SK-N-SH (cell line): ENCODE measurements at regions not wholly inside any gene's neighbourhood (a gene's known extent, or its start where the extent isn't known, plus 50 kb on each side); places are given as distances from the start of the nearest gene placed in this dataset.

ENCODE experiments used
- POLR2AphosphoS5 ChIP-seq: IDR thresholded peaks from 2 replicates; pipeline ENCODE4 v1.6.1; 2012; ENCODE audit warnings: low read depth, low read length
- YY1 ChIP-seq: IDR thresholded peaks from 2 replicates; pipeline ENCODE4 v1.4.0; 2012; ENCODE audit warnings: low read depth, mild to moderate bottlenecking
- TF ChIP-seq, protein P1 (sequence below): IDR thresholded peaks from 2 replicates; pipeline ENCODE4 v1.6.1; 2012; ENCODE audit warnings: mild to moderate bottlenecking, low read depth, low read length, moderate library complexity

DNA sequence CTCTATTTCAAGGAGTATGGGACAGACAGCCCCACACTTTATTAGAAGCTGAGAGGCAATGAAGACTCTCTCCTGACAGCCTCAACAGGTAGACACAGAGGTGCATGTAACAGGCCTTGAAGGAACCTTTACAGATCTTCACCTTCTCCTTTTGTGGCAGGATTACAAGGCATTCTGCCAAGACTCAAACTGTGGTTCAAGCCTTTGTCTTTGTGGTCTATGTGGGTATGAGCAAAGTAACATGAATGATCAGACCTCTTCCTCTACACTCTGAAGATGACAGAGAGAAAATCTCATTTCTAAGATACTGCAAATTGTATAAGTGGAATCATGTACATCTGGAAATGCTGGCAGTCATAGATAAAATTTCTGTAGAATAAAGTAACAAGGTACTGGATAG, 346.9 kb downstream of the CDH9 start:
- TF ChIP-seq YY1 (no peak), POLR2AphosphoS5 (no peak)
- TF ChIP-seq, protein P1, sequence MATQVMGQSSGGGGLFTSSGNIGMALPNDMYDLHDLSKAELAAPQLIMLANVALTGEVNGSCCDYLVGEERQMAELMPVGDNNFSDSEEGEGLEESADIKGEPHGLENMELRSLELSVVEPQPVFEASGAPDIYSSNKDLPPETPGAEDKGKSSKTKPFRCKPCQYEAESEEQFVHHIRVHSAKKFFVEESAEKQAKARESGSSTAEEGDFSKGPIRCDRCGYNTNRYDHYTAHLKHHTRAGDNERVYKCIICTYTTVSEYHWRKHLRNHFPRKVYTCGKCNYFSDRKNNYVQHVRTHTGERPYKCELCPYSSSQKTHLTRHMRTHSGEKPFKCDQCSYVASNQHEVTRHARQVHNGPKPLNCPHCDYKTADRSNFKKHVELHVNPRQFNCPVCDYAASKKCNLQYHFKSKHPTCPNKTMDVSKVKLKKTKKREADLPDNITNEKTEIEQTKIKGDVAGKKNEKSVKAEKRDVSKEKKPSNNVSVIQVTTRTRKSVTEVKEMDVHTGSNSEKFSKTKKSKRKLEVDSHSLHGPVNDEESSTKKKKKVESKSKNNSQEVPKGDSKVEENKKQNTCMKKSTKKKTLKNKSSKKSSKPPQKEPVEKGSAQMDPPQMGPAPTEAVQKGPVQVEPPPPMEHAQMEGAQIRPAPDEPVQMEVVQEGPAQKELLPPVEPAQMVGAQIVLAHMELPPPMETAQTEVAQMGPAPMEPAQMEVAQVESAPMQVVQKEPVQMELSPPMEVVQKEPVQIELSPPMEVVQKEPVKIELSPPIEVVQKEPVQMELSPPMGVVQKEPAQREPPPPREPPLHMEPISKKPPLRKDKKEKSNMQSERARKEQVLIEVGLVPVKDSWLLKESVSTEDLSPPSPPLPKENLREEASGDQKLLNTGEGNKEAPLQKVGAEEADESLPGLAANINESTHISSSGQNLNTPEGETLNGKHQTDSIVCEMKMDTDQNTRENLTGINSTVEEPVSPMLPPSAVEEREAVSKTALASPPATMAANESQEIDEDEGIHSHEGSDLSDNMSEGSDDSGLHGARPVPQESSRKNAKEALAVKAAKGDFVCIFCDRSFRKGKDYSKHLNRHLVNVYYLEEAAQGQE, result no peak
